HG02852 (cell line): ENCODE measurements at regions not wholly inside any gene's neighbourhood (a gene's known extent, or its start where the extent isn't known, plus 50 kb on each side); places are given as distances from the start of the nearest gene placed in this dataset.

Experiments used
- ATAC-seq: cut with Tn5 transposase; IDR thresholded peaks from one replicate; pipeline ENCODE4 v1.9.1; 2021; ENCODE audit warnings: mild to moderate bottlenecking, moderate library complexity; ENCODE audit not compliant: unreplicated experiment

GRCh38 chr20:12265662-12266061, 348.0 kb downstream of the BTBD3 start:
- no peak for ATAC-seq

- ATAC-seq, result no peak
Observed at GRCh38 chr20:12269579-12269978, 351.9 kb downstream of the BTBD3 start.

GRCh38 chr20:12270863-12271262, 353.2 kb downstream of the BTBD3 start:
- ATAC-seq, result no peak

GRCh38 chr20:12276011-12276673, 358.4 kb downstream of the BTBD3 start:
- no peak for ATAC-seq

GRCh38 chr20:12287575-12287974, 369.9 kb downstream of the BTBD3 start:
- ATAC-seq, result no peak

GRCh38 chr20:12289465-12289864, 371.8 kb downstream of the BTBD3 start:
- ATAC-seq, result no peak

- no peak for ATAC-seq
Observed at GRCh38 chr20:12291386-12291785, 373.7 kb downstream of the BTBD3 start.

GRCh38 chr20:12293900-12294299, 376.2 kb downstream of the BTBD3 start:
- no peak for ATAC-seq

- ATAC-seq, result no peak
Observed at GRCh38 chr20:12294678-12295077, 377.0 kb downstream of the BTBD3 start.

- no peak for ATAC-seq
Observed at GRCh38 chr20:12305188-12305950, 387.7 kb downstream of the BTBD3 start.

GRCh38 chr20:12306107-12306506, 388.4 kb downstream of the BTBD3 start:
- ATAC-seq, result no peak

- no peak for ATAC-seq
Observed at GRCh38 chr20:12311094-12311865, 393.6 kb downstream of the BTBD3 start.

GRCh38 chr20:12315652-12316051, 398.0 kb downstream of the BTBD3 start:
- no peak for ATAC-seq

GRCh38 chr20:12316794-12317193, 399.1 kb downstream of the BTBD3 start:
- ATAC-seq, result no peak

GRCh38 chr20:12317433-12317832, 399.7 kb downstream of the BTBD3 start:
- ATAC-seq, result no peak

- no peak for ATAC-seq
Observed at GRCh38 chr20:12318043-12318442, 400.4 kb downstream of the BTBD3 start.

- ATAC-seq, result no peak
Observed at GRCh38 chr20:12321736-12322135, 404.0 kb downstream of the BTBD3 start.

- no peak for ATAC-seq
Observed at GRCh38 chr20:12327205-12327604, 409.5 kb downstream of the BTBD3 start.

GRCh38 chr20:12331236-12331635, 413.5 kb downstream of the BTBD3 start:
- ATAC-seq, result no peak

- ATAC-seq, result no peak
Observed at GRCh38 chr20:12337601-12338000, 419.9 kb downstream of the BTBD3 start.

GRCh38 chr20:12345978-12346377, 428.3 kb downstream of the BTBD3 start:
- no peak for ATAC-seq

GRCh38 chr20:12353842-12354241, 436.1 kb downstream of the BTBD3 start:
- no peak for ATAC-seq
